Activated naive CD8-positive, alpha-beta T cell treated with anti-CD3 and anti-CD28 coated beads, Interleukin-2, amount 50 U/mL, for 24 hours (primary cell): ENCODE measurements at regions not wholly inside any gene's neighbourhood (a gene's known extent, or its start where the extent isn't known, plus 50 kb on each side); places are given as distances from the start of the nearest gene placed in this dataset.

Source experiments
- ATAC-seq: fragments of 150-1000 bp; cut with Tn5 transposase; one replicate; pipeline ENCODE4 v1.10.0; 2021
- DNase-seq: peaks from one replicate; pipeline ENCODE4 v3.0.0; 2021
- H3K27ac Mint-ChIP-seq: one replicate; pipeline ENCODE4 v1.8.0; 2021; ENCODE audit warnings: mild to moderate bottlenecking, mixed read lengths
- H3K27me3 Mint-ChIP-seq: one replicate; pipeline ENCODE4 v1.8.0; 2021; ENCODE audit warnings: mixed read lengths
- H3K36me3 Mint-ChIP-seq: one replicate; pipeline ENCODE4 v1.8.0; 2021; ENCODE audit warnings: low read depth, mixed read lengths
- H3K4me1 Mint-ChIP-seq: one replicate; pipeline ENCODE4 v1.8.0; 2021; ENCODE audit warnings: mixed read lengths
- H3K4me3 Mint-ChIP-seq: one replicate; pipeline ENCODE4 v1.8.0; 2021; ENCODE audit warnings: mild to moderate bottlenecking, moderate library complexity, mixed read lengths
- H3K9me3 Mint-ChIP-seq: one replicate; pipeline ENCODE4 v1.8.0; 2021; ENCODE audit warnings: mixed read lengths

GRCh38 chr4:125891597-125892258 is 577.0 kb downstream of the FAT4 start:
- no peak overlapping the region for H3K4me3 Mint-ChIP-seq
- no peaks in the 10 kb centered on the region for H3K4me1 Mint-ChIP-seq
- ATAC-seq (no peak), DNase-seq (no peak)
- no peaks in the 10 kb centered on the region for H3K27me3 Mint-ChIP-seq
- H3K27ac Mint-ChIP-seq, result no peak overlapping the region
- peaks cover 15% of the 10 kb centered on the region for H3K9me3 Mint-ChIP-seq
- H3K36me3 Mint-ChIP-seq, result no peaks in the 10 kb centered on the region

DNA sequence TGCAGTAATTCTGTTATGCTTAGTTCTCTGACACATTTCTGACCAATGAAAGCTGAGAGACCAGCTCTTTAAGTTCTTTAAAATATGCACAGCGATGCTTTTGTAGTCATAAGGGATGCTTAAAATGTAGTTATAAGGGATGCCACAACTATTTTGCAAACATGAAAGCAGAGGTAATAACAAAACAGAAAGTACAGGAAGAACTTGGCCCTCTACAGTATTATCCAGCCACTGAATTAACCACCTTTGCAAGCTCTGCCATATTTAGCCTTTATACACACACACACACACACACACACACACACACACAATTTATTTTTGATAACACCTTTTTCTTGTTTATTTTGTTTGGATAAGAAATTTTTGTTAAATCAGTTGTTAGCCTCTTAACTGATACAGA is 590.0 kb downstream of the FAT4 start:
- DNase-seq (no peak), ATAC-seq (no peak)
- Mint-ChIP-seq H3K4me1 (no peaks in the 10 kb centered on the region), H3K9me3 (peaks cover 16% of the 10 kb centered on the region), H3K27ac (no peak overlapping the region), H3K27me3 (no peaks in the 10 kb centered on the region), H3K4me3 (no peak overlapping the region), H3K36me3 (no peaks in the 10 kb centered on the region)

GRCh38 chr4:125911058-125911457 is 596.3 kb downstream of the FAT4 start:
- H3K9me3 Mint-ChIP-seq, result peaks cover 9% of the 10 kb centered on the region
- ATAC-seq, result no peak
- H3K4me3 Mint-ChIP-seq, result no peak overlapping the region
- H3K4me1 Mint-ChIP-seq, result no peaks in the 10 kb centered on the region
- no peak overlapping the region for H3K27ac Mint-ChIP-seq
- H3K27me3 Mint-ChIP-seq, result no peaks in the 10 kb centered on the region
- no peaks in the 10 kb centered on the region for H3K36me3 Mint-ChIP-seq
- no peak for DNase-seq

GRCh38 chr4:125911481-125911880 is 596.7 kb downstream of the FAT4 start:
- Mint-ChIP-seq H3K4me1 (no peaks in the 10 kb centered on the region), H3K27ac (no peak overlapping the region), H3K4me3 (no peak overlapping the region), H3K9me3 (peaks cover 9% of the 10 kb centered on the region), H3K27me3 (no peaks in the 10 kb centered on the region), H3K36me3 (no peaks in the 10 kb centered on the region)
- DNase-seq (no peak), ATAC-seq (no peak)

DNA sequence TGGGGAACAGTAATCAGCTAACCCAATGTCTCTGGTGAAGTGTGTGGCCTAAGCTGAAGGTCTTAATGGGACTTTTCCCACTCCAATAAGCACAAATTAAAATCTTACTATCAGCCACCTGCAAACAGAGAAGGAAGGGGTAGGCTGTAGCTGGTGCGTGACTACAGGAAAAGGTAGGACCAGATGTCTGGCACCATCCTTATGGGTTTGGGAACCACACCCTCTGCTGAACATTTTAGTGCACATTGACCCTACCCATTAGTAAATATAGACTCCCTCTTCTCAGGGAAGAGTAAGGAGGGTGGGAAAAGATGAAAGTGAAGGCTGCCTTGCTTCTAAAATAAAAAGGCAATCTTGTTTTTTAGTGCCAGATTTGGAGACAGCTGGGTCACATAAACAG is 602.8 kb downstream of the FAT4 start:
- H3K4me3 Mint-ChIP-seq, result no peak overlapping the region
- no peaks in the 10 kb centered on the region for H3K4me1 Mint-ChIP-seq
- DNase-seq, result no peak
- ATAC-seq, result no peak
- H3K27me3 Mint-ChIP-seq, result no peaks in the 10 kb centered on the region
- H3K9me3 Mint-ChIP-seq, result peaks cover 12% of the 10 kb centered on the region
- H3K27ac Mint-ChIP-seq, result no peak overlapping the region
- H3K36me3 Mint-ChIP-seq, result no peaks in the 10 kb centered on the region

DNA sequence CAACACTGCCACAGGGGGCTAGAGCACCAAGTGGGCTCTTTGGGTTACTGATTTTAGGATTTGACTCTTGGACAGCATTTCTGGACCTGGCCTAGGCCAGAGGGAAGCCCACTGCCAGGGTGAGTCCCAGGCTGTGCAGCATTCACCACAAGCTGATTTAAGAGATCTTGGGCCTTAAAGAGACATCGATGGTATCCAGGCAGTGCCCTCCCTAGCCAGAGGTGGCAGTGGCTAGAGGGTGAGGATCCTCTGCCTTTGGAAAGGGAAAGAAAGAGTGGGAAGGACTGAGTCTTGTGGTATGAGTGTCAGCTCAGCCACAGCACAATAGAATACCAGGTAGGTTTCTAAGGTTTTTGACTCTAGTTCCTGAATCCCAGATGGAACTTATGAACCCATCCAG is 613.9 kb downstream of the FAT4 start:
- no peak for DNase-seq
- ATAC-seq, result no peak
- H3K36me3 Mint-ChIP-seq, result no peaks in the 10 kb centered on the region
- H3K27me3 Mint-ChIP-seq, result no peaks in the 10 kb centered on the region
- H3K27ac Mint-ChIP-seq, result no peak overlapping the region
- peaks cover 17% of the 10 kb centered on the region for H3K9me3 Mint-ChIP-seq
- no peak overlapping the region for H3K4me3 Mint-ChIP-seq
- no peaks in the 10 kb centered on the region for H3K4me1 Mint-ChIP-seq

DNA sequence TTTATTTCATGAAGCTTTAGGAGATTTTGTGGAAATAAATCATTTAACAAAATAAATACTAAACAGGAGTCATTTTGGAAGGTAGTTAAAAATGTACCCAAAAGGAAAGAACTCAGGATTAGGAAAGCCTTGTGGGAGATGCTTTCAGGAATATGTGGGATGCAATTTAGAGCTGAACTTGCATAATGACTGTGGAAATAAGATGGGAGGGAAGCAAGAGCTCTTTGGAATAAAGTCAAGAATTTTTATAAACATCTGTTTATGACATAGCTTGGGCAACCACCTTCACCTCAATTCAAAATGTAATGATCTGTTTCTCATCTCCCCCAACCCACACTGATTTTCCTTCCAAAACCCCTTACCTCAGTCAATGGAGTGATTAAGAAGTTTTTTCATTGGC is 623.8 kb downstream of the FAT4 start:
- H3K9me3 Mint-ChIP-seq, result peaks cover 31% of the 10 kb centered on the region
- no peak for ATAC-seq
- H3K36me3 Mint-ChIP-seq, result no peaks in the 10 kb centered on the region
- DNase-seq, result no peak
- H3K4me1 Mint-ChIP-seq, result no peaks in the 10 kb centered on the region
- H3K27ac Mint-ChIP-seq, result no peak overlapping the region
- H3K4me3 Mint-ChIP-seq, result no peak overlapping the region
- no peaks in the 10 kb centered on the region for H3K27me3 Mint-ChIP-seq

- DNase-seq, result no peak
- Mint-ChIP-seq H3K27ac (no peak overlapping the region), H3K4me1 (no peaks in the 10 kb centered on the region), H3K27me3 (no peaks in the 10 kb centered on the region), H3K36me3 (no peaks in the 10 kb centered on the region), H3K9me3 (peaks cover 24% of the 10 kb centered on the region), H3K4me3 (no peak overlapping the region)
- ATAC-seq, result no peak
Observed at GRCh38 chr4:125940426-125940825, 625.7 kb downstream of the FAT4 start.

- DNase-seq, result no peak
Observed at GRCh38 chr4:125944966-125945365, 630.2 kb downstream of the FAT4 start.

GRCh38 chr4:125948021-125948420 is 633.3 kb downstream of the FAT4 start:
- Mint-ChIP-seq H3K27ac (no peak overlapping the region), H3K9me3 (no peaks in the 10 kb centered on the region), H3K4me3 (no peak overlapping the region), H3K4me1 (no peaks in the 10 kb centered on the region), H3K36me3 (no peaks in the 10 kb centered on the region), H3K27me3 (no peaks in the 10 kb centered on the region)
- ATAC-seq (no peak), DNase-seq (no peak)

More at GRCh38 chr4:125944966-125945365, 630.2 kb downstream of the FAT4 start:
- no peaks in the 10 kb centered on the region for H3K4me1 Mint-ChIP-seq
- H3K9me3 Mint-ChIP-seq, result peaks cover 7% of the 10 kb centered on the region
- H3K4me3 Mint-ChIP-seq, result no peak overlapping the region
- H3K27me3 Mint-ChIP-seq, result no peaks in the 10 kb centered on the region
- no peak overlapping the region for H3K27ac Mint-ChIP-seq
- no peak for ATAC-seq
- H3K36me3 Mint-ChIP-seq, result no peaks in the 10 kb centered on the region

- Mint-ChIP-seq H3K9me3 (no peaks in the 10 kb centered on the region), H3K4me1 (no peaks in the 10 kb centered on the region), H3K36me3 (no peaks in the 10 kb centered on the region), H3K27me3 (no peaks in the 10 kb centered on the region), H3K4me3 (no peak overlapping the region), H3K27ac (no peak overlapping the region)
- DNase-seq (no peak), ATAC-seq (no peak)
Observed at GRCh38 chr4:125951261-125951887, 636.6 kb downstream of the FAT4 start.

GRCh38 chr4:125952631-125953030 is 637.9 kb downstream of the FAT4 start:
- DNase-seq (no peak), ATAC-seq (no peak)
- Mint-ChIP-seq H3K4me1 (no peaks in the 10 kb centered on the region), H3K36me3 (no peaks in the 10 kb centered on the region), H3K27me3 (no peaks in the 10 kb centered on the region), H3K4me3 (no peak overlapping the region), H3K9me3 (no peaks in the 10 kb centered on the region), H3K27ac (no peak overlapping the region)

DNA sequence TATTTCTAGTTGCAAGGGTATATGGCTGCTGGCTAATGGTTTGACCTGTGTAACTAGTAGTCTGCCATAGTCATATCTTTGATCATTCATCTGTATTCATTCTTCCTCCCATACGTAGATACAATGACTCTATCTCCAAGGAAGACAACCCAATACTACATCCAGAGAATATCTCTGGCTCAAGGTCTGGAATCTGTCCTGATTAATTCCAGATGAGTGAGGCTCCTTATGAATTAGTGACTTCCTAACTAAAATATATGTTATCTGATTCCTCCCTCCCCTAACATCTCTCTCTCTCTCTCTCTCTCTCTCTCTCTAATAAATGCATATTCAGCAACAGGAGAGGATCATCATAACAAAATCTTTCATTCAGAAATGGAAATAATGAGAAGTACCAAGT is 641.5 kb downstream of the FAT4 start:
- no peaks in the 10 kb centered on the region for H3K36me3 Mint-ChIP-seq
- ATAC-seq (no peak), DNase-seq (no peak)
- no peaks in the 10 kb centered on the region for H3K9me3 Mint-ChIP-seq
- no peaks in the 10 kb centered on the region for H3K4me1 Mint-ChIP-seq
- no peaks in the 10 kb centered on the region for H3K27me3 Mint-ChIP-seq
- H3K4me3 Mint-ChIP-seq, result no peak overlapping the region
- H3K27ac Mint-ChIP-seq, result no peak overlapping the region

DNA sequence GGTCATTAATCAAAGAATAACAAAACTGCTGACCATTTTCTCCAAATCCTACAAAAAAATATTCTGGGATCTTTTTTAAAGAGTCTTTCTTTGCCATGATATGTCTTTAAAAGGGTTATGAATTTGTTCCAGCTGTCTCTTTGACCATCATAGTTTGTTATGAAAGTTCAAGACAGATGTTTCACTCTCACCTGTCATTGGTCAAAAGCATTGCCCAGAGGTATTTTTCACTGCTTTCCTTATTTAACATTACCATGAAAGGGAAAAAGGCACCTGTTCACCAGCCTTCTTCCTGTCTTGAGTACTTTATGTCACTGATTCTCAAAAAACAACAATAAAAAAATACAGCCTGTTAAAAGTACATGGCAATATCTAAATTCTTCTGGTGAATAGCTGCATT is 643.8 kb downstream of the FAT4 start:
- Mint-ChIP-seq H3K27ac (no peak overlapping the region), H3K9me3 (peaks cover 13% of the 10 kb centered on the region), H3K4me3 (no peak overlapping the region), H3K4me1 (no peaks in the 10 kb centered on the region), H3K27me3 (no peaks in the 10 kb centered on the region), H3K36me3 (no peaks in the 10 kb centered on the region)
- ATAC-seq (no peak), DNase-seq (no peak)

DNA sequence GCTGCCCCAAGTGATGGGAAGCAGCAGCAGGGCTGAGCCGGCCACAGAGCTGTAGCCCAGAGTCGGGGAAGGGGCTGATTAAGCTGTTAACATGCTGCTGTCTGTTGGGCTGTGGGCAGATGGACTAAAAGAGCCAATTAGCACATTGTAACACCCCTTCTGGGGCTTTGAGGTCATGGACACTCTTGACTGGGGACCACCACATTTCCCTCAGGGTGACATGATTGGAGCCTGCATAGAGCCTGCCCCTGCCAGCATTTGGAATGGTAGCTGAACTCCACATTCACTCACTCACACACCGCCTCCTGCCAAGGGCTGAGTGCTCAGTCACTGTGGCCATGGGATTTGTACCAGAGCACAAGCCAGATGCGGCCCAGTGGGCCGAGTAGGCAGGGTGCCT is 646.9 kb downstream of the FAT4 start:
- H3K36me3 Mint-ChIP-seq, result no peaks in the 10 kb centered on the region
- ATAC-seq (no peak), DNase-seq (no peak)
- H3K27ac Mint-ChIP-seq, result no peak overlapping the region
- H3K27me3 Mint-ChIP-seq, result no peaks in the 10 kb centered on the region
- H3K9me3 Mint-ChIP-seq, result peaks cover 13% of the 10 kb centered on the region
- no peak overlapping the region for H3K4me3 Mint-ChIP-seq
- no peaks in the 10 kb centered on the region for H3K4me1 Mint-ChIP-seq
